G401.6 (cell line): ENCODE measurements at regions not wholly inside any gene's neighbourhood (a gene's known extent, or its start where the extent isn't known, plus 50 kb on each side); places are given as distances from the start of the nearest gene placed in this dataset.
A peak's percentile ranks its signal among the peaks of the same experiment; 100 is the strongest.

Experiments
- FAIRE-seq: peaks from 2 replicates; lab custom pipeline; 2012; peaks lifted over from hg19 to GRCh38; lab: Jason Lieb, UNC

DNA sequence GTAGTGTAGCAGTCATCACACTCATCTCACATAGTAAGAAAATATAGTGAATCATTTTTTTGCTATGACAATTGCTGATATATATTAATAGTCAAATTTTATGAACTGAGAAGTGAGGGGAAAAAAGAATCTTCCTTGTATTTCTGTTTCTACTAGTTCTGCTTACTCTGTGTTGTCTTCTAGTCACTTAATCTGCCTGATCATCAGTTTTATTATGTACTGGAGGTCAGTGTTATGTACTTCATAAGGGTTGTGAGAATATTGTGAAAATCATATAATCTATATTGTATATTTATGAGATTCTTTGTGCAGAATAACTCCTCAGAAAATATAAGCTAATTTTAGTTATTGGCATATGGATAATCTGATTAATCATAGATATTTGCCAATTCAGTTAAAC, 546.9 kb upstream of the RIOK2 start:
- no peak for FAIRE-seq

DNA sequence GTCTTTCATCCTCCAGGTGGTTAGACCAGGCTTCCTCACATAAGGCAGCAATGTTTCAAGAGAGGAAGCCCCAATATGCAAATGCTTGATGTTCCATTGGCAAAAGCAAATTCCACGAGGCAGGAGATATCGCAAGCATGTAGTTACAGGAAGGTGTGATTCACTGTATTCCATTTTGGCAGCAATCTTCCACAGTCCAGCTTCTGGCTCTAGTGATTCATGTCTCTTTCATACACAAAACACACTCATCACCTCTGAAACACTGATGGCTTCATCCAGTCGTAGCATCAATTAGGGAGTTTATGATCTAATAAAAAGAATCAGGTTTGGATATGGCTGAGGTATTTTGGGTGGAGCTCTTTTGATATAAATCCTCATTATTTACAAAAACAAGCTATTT, 552.2 kb upstream of the RIOK2 start:
- FAIRE-seq: no peak

- no peak for FAIRE-seq
Observed at GRCh38 chr5:97737608-97738007, 554.6 kb upstream of the RIOK2 start.

DNA sequence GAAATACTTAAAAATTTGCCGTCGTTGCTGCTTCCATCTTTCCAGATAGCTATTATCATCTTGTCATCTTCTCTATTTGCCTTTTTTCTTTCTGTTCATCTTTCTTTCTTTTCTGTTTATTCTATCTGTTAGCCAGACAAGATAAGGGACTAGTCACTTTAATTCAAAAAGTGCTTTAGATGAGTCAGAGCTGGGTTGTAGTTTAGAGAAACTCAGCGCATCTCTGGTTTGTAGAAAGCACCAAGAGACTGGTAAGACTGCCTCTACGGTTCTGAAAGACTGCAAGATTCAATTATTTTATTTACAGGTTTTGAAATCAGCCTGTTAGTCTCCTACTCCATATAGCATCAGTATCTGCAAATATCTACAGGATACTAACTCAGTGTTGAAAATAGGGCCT, 562.8 kb upstream of the RIOK2 start:
- FAIRE-seq: no peak

DNA sequence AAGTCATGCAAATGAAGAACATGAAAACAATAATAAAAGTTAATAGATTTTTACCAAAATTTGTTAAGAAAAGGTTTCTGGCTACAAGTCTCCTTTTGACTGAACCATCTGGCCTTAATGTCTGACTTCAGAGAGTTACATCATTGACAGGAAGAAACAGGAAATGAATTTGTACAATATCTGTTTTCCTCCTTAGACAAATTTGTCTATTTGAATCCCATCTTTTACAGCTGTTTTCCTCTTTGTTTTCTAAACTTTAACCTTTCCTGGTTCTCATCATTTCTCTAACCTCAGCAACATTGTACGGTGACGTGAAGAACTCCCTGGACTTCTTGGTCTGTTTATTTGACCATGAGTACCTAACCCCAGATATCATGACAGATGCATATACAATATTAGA, 567.5 kb upstream of the RIOK2 start:
- FAIRE-seq: no peak

- no peak for FAIRE-seq
Observed at GRCh38 chr5:97751540-97751939, 568.5 kb upstream of the RIOK2 start.

- FAIRE-seq: no peak
Observed at GRCh38 chr5:97752871-97753270, 569.8 kb upstream of the RIOK2 start.

- no peak for FAIRE-seq
Observed at GRCh38 chr5:97762483-97762882, 579.4 kb upstream of the RIOK2 start.

DNA sequence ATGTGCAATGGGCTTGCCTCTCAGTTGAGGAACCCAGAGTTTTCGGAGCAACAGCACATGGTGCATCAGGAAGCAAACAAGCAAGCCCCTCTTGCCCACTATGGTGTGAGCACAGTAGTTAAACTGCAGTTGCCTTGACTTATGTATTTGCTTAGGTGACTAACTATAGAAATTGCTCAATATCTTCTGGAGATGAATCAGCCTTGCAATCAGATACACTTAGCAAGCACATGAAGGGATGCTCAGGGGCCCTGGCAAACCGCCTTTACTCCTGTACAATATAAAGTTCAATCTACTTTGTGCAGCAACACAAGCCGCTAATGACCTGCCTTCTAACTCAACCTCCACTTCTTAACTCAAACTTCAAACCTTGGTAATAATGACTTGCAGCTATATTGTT, 581.7 kb upstream of the RIOK2 start:
- no peak for FAIRE-seq

- no peak for FAIRE-seq
Observed at GRCh38 chr5:97778451-97778850, 595.4 kb upstream of the RIOK2 start.

- FAIRE-seq: peak; percentile 53
Observed at GRCh38 chr5:97788369-97788768, 605.3 kb upstream of the RIOK2 start.

DNA sequence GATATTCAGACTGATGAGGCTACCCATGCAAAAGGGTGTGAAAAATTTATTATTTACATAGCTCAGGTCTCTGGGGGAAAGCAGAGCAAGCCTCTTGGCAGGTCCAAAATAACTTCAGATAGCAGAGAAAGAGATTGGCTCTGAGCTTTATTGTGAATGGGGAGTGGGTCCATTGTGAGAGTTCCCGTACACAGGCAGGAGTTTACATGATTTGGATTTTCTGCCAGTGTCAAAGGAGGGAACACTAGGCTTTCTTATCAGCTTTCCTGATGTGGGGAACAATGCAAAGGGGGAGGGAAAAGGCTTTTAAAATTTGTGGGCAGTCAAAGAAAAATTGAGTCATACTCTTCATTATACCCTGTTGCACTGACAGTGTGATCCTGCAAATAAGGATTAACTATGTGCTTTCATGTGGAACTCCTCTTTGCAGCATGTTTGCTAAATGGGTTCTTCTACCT, 615.0 kb upstream of the RIOK2 start:
- no peak for FAIRE-seq

- FAIRE-seq: no peak
Observed at GRCh38 chr5:97801461-97801860, 618.4 kb upstream of the RIOK2 start.

DNA sequence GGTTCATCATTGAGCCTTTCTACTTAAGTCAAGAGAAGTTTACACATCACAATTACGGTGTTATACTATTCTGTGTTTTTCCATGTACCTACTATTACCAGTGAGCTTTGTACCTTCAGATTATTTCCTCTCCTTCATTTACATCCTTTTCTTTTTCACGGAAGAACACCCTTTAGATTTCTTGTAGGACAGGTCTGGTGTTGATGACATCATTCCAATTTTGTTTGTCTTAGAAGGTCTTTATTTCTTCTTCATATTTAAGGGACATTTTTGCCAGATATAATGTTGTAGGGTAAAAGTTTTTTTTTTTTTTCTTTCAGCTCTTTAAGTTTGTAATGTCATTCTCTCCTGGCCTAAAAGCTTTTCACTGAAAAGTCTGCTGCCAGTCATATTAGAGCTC, 637.1 kb upstream of the RIOK2 start:
- FAIRE-seq: no peak

DNA sequence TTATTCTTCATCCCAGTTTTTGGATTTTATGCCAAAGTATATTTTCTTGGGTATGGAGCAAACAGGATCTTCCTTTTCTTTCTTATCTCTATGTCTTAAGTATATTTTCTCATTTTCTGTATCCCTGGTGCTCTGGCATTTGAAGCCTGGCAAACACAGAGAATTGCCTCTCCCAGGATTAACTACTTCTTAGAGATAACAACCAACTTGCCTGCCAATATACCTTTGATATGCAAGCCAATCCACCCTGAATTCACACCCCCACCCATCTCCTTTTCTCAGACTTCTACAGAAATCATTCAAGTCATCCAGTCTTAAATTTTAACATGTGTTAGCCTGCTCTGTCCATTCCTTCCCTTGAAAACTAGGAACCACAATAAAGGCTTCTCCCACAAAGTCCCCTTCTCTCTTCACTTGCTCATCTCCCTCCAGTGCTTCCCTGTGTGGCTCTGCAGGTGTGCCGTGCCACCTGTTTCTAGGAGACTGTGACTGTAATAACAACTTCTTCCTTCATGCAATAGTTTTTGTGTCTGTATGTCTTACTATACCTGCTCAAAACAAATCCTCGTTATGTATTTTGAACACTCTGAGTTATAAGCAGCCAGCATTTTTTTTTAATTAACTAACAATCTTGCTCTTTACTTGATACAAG, 649.7 kb upstream of the RIOK2 start:
- no peak for FAIRE-seq

DNA sequence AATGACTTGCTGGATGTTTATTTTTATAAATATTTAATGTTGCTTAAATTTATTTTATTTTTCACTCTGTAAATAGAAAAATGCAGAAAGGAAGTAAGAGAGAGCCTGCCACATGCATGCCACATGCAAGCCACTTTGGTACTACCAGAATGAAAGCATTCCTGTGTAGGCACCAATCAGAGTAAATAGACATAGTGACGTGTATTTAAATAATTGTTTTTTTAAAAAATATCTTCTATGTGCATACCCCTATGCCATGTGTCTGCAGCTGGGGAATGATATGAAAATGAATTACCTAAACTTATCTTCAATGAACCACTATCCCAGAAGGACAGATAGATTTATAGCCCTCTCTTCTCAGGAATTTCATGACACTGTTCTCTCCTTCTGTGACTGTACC, 651.5 kb upstream of the RIOK2 start:
- FAIRE-seq: no peak

- no peak for FAIRE-seq
Observed at GRCh38 chr5:97835112-97835511, 652.1 kb upstream of the RIOK2 start.

GRCh38 chr5:97836816-97837215, 653.8 kb upstream of the RIOK2 start:
- FAIRE-seq: no peak

- FAIRE-seq: no peak
Observed at GRCh38 chr5:97838214-97838613, 655.2 kb upstream of the RIOK2 start.

DNA sequence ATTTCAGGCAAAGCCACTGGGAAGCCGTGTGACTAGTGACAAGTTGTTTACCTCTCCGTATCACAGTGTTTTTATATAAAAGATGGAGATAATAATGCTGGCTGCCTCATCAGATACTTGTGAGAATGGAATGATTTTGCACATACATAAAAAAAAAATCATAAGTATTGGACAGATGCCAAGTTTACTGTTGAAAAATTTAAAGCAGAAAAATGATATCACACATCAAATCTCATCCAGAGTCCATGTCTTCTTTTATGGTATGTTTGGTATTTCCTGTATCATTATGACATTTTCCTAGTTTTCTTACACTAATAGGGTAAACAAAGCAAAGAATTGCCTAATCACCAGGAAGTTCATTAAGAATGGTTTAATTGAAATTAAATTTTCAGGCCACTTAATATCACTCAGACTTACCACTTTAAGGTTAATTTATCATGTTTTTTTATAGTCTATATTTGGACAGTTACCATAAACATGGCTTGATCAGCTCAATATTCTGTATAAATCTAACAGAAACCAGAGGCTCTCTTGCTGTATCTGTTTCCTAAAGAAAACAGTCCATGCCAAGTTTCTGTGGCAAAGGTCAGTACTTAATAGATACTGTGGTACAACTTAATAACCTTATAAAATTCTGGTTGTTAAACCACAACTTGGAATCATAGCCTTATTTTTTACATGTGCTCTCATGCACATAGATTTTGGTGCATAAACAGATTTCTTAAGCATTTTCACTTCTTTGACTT, 656.5 kb upstream of the RIOK2 start:
- FAIRE-seq: no peak

GRCh38 chr5:97840643-97841042, 657.6 kb upstream of the RIOK2 start:
- FAIRE-seq: no peak

- no peak for FAIRE-seq
Observed at GRCh38 chr5:97842687-97843086, 659.6 kb upstream of the RIOK2 start.

DNA sequence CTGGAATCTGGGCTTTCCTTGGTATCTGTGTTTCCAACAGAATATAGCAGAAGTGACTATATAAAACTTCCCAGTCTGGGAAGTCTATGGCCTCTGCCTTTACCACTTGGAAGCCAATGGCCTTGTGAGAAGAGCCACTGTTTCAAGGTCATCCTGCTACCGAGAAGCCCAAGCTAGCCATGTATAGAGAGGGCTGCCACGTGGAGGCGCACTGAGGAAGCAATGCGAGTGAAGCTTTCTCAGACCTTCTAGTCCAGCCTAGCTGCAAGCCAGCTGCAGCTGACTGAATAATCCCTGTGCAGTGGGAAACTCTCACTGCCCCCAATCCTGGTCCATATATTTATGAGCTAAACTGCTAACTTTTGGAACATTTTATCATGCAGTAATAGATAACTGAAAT, 661.8 kb upstream of the RIOK2 start:
- FAIRE-seq: no peak

- FAIRE-seq: no peak
Observed at GRCh38 chr5:97846643-97847042, 663.6 kb upstream of the RIOK2 start.
